Head of caudate nucleus (tissue), 42 donors: ENCODE measurements at regions not wholly inside any gene's neighbourhood (a gene's known extent, or its start where the extent isn't known, plus 50 kb on each side); places are given as distances from the start of the nearest gene placed in this dataset.
"Not testable (repeated sequence)": the region's sequence is repeated elsewhere in the genome, so short reads cannot be mapped to it uniquely, and the experiment has no call there.

Source experiments
- DNase-seq, 42 donors: peaks; one replicate each; pipeline versions ENCODE4 v3.0.0 to v3.0.0-alpha.2; 2020 to 2021; ENCODE audit warnings: mixed read lengths in 7 of 42
- intact Hi-C: fragments of 100-400 bp; cut with DNase I; formaldehyde crosslinking; loops from one replicate; pipeline ENCODE4 v1.15.0; 2022

GRCh38 chr11:100409267-100409666, 277.8 kb upstream of the ARHGAP42 start:
- DNase-seq, intact Hi-C loops: not testable (repeated sequence)

GRCh38 chr11:100419518-100419917, 267.6 kb upstream of the ARHGAP42 start:
- DNase-seq: no peak
- intact Hi-C loops: no loop called here

- intact Hi-C loops: no loop called here
- no peak for DNase-seq
Observed at GRCh38 chr11:100434821-100435641, 252.1 kb upstream of the ARHGAP42 start.

GRCh38 chr11:100438376-100438775, 248.7 kb upstream of the ARHGAP42 start:
- no peak for DNase-seq
- intact Hi-C loops: no loop called here

- DNase-seq: no peak
- intact Hi-C loops: no loop called here
Observed at GRCh38 chr11:100441086-100441485, 246.0 kb upstream of the ARHGAP42 start.

- intact Hi-C loops: no loop called here
- DNase-seq: no peak
Observed at GRCh38 chr11:100442017-100442416, 245.1 kb upstream of the ARHGAP42 start.

- peak in 10 of 42 donors; percentile 2 to 46 (median 16) for DNase-seq
- intact Hi-C loops: no loop called here
Observed at GRCh38 chr11:100445231-100445735, 241.8 kb upstream of the ARHGAP42 start.

- intact Hi-C loops, DNase-seq: not testable (repeated sequence)
Observed at GRCh38 chr11:100451801-100452460, 235.2 kb upstream of the ARHGAP42 start.

GRCh38 chr11:100459811-100460210, 227.3 kb upstream of the ARHGAP42 start:
- intact Hi-C loops: no loop called here
- no peak for DNase-seq

- intact Hi-C loops: no loop called here
- no peak for DNase-seq
Observed at GRCh38 chr11:100460426-100460825, 226.7 kb upstream of the ARHGAP42 start.

- intact Hi-C loops: no loop called here
- no peak for DNase-seq
Observed at GRCh38 chr11:100467821-100468508, 219.1 kb upstream of the ARHGAP42 start.

- no peak for DNase-seq
- intact Hi-C loops: no loop called here
Observed at GRCh38 chr11:100469835-100470234, 217.3 kb upstream of the ARHGAP42 start.

- intact Hi-C loops: no loop called here
- no peak for DNase-seq
Observed at GRCh38 chr11:100472727-100473389, 214.2 kb upstream of the ARHGAP42 start.

- intact Hi-C loops: no loop called here
- DNase-seq: no peak
Observed at GRCh38 chr11:100473390-100473740, 213.7 kb upstream of the ARHGAP42 start.

- DNase-seq: no peak
Observed at GRCh38 chr11:100484948-100485347, 202.1 kb upstream of the ARHGAP42 start.

GRCh38 chr11:100498780-100499179, 188.3 kb upstream of the ARHGAP42 start:
- DNase-seq: no peak
- intact Hi-C loops: no loop called here

More at GRCh38 chr11:100484948-100485347, 202.1 kb upstream of the ARHGAP42 start:
- intact Hi-C loops: no loop called here

- intact Hi-C loops: no loop called here
- no peak for DNase-seq
Observed at GRCh38 chr11:100501450-100501849, 185.6 kb upstream of the ARHGAP42 start.

- intact Hi-C loops: no loop called here
Observed at GRCh38 chr11:100512475-100512874, 174.6 kb upstream of the ARHGAP42 start.

GRCh38 chr11:100515087-100515486, 172.0 kb upstream of the ARHGAP42 start:
- intact Hi-C loops: no loop called here
- no peak for DNase-seq

More at GRCh38 chr11:100512475-100512874, 174.6 kb upstream of the ARHGAP42 start:
- DNase-seq: no peak
